GM18520 (cell line): ENCODE measurements at regions not wholly inside any gene's neighbourhood (a gene's known extent, or its start where the extent isn't known, plus 50 kb on each side); places are given as distances from the start of the nearest gene placed in this dataset.

Source experiments
- ATAC-seq: cut with Tn5 transposase; IDR thresholded peaks from one replicate; pipeline ENCODE4 v1.9.1; 2021; ENCODE audit not compliant: unreplicated experiment

DNA sequence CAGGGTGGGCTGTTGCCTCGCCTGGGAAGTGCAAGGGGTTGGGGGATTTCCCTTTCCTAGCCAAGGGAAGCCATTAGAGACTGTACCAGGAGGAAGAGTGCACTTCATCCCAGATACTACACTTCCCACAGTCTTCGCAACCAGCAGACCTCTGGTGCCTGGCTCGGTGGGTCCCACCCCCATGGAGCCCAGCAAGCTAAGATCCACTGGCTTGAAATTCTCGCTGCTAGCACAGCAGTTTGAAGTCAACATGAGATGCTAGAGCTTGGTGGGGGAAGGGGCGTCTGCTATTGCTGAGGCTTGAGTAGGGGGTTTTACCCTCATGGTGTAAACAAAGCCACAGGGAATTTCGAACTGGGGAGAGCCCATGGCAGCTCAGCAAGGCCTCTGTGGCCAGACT, 586.4 kb downstream of the HTR1A start:
- no peak for ATAC-seq

GRCh38 chr5:63374085-63374484, 588.2 kb downstream of the HTR1A start:
- no peak for ATAC-seq

GRCh38 chr5:63351164-63351563, 611.1 kb downstream of the HTR1A start:
- no peak for ATAC-seq

GRCh38 chr5:63346451-63346850, 615.8 kb downstream of the HTR1A start:
- ATAC-seq: no peak

- no peak for ATAC-seq
Observed at GRCh38 chr5:63341442-63341841, 620.8 kb downstream of the HTR1A start.

- ATAC-seq: no peak
Observed at GRCh38 chr5:63323926-63324325, 638.3 kb downstream of the HTR1A start.

DNA sequence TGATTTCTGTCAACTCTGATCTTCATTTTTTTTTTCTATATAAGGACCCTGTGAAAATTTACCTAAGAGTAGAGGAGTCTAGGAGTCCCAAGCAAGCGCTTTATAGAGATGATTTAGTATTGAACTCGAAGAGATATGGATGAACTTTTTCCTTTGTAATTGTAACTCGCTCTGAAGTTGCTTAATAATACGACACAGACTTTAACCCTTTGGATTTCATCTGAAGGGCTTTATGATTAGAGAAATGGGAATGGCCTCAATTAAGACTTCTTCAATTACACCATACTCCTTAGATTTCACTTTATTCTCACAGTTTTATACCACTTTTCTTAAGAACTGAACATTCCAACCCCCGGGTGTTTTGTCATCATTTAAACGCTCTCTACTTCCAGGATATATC, 647.7 kb downstream of the HTR1A start:
- no peak for ATAC-seq

DNA sequence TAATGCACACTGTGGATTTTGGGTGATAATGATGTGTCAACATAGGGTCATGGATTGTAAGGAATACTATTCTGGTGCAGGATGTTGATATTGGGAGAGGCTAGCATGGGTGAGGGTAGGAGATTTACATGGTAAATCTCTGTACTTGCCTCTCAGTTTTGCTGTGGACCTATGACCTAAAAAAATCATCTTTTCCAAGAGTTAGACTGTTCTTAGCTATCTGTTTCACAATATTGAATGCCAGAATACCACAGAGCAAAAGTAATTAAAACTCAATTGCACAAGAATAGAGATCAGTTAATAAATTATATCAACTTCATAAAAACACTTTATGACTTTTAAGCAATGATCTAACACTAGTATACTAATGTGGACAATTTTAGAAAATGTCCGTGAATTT, 651.6 kb downstream of the HTR1A start:
- no peak for ATAC-seq

- no peak for ATAC-seq
Observed at GRCh38 chr5:63306909-63307308, 655.3 kb downstream of the HTR1A start.

GRCh38 chr5:63293317-63293716, 668.9 kb downstream of the HTR1A start:
- no peak for ATAC-seq

DNA sequence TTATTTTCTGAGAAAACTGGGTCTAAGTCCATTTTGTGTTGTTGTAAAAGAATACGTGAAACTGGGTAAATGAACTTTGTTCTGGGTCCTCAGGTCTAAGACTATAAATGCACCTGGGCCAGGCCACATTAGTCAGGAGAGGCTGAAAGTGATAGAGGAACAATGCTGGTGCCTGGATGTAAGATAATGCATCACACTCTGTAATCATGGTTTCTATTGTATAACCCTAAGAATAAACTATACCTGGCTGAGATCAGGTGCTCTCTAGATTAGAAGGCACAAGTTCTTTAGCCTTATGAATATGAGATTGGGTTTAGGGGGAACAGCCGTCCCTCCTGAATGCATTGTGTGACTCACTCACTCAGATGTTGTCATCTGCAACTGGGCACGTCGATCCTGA, 675.5 kb downstream of the HTR1A start:
- ATAC-seq: no peak

DNA sequence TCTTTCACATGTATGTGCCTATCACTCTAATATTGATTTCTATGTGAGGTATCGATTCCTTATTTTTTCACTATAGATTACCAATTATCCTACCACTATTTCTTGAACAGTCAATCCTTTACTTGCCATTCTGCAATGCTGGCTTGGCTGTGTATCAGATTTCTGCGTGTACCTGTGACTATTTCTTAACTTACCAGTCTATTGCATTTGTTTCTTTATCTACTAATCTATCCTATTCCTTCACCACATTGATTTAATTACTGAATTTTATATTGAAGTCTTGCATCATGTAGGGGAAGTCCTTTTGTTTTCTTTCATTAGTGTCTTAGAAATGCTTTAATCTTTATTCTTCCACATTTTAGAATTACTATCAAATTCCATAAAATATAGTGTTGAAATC, 684.8 kb downstream of the LRRC70 start:
- no peak for ATAC-seq

DNA sequence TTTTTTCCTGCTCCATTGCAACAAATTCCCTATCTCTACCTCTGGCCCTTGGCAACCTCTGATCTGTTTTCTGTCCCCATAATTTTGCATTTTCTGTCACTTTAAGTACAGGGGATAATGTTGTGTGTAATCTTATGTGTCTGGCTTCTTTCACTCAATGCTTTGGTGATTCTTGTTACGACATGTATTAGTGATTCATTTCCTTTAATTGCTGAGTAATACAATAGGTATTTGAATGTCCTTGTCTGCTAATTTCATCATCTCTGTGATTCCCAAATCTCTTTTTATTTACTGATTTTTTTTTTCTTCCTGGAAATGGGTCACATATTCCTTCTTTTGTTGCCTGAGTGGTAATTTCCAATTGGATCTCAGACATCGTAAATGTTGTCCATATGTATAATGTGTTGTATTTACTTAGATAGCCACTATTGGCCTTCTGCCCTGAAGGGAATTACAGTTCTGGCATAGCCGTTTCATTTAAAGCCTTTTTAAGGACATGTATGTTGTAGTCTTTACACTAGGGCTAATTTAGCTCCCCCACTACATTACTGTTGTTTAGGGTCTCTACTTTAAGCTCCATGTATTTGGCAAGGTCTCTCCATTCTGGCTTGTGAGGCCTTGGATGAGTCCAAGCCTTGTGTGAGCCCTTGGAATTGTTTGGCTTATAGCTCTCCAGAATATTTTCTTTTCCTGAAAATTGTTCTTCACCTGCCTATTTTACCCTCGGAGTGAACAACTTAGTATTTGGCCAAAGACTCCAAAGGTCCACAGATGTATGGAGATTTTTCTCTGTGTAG, 683.8 kb downstream of the LRRC70 start:
- ATAC-seq: no peak

DNA sequence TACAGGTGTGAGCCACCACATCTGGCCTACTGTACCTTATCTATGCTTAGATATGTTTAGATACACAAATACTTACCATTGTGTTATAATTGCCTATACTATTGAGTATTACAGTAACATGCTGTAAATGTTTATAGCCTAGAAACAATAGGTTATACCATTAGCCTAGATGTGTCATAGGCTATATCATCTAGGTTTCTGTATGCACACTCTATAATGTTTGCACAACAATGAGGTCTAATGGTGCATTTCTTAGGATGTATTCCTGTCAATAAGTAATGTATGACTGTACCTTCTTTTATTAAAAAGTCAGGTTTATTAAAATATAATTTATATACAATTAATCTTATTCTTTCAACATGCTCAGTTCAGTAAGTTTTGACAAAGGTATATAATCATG, 683.1 kb downstream of the LRRC70 start:
- ATAC-seq: no peak

- no peak for ATAC-seq
Observed at GRCh38 chr5:63255594-63255993, 677.0 kb downstream of the LRRC70 start.

DNA sequence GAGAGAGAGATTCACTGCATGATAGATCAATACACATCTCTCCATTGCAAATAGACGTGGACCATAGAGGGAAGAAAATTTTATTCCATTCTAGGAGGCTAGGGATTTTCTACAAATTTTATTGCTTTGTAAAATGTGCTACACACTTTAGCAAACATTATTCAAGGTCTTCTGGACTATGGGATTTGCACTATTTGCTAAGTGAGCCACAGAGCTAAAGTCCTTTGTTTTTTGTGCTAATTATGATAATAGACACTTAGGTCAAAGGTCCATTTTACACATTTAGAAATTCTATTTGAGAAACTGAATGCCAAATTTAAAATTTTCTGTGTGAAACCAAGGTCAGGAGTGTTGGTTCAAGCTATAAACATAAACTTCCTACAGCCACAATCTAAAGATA, 672.3 kb downstream of the LRRC70 start:
- no peak for ATAC-seq

DNA sequence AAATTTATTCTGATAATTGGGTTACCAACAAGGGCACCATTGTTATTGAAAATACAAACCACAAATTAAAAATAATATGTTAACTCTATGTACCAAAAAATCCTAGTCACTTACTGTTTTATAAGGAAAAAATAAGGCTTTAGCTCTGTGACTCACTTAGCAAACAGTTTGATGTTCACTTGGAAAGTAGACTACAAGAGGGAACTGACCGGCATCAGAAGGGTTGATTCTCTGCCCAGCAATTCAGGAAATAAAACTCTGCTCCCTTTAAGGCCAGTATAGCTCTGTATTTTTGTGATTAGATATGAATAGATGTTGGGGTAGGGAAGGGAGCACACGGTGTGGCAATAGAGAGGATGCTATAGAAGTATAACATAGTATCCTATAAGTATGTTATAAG, 671.3 kb downstream of the LRRC70 start:
- ATAC-seq: no peak

DNA sequence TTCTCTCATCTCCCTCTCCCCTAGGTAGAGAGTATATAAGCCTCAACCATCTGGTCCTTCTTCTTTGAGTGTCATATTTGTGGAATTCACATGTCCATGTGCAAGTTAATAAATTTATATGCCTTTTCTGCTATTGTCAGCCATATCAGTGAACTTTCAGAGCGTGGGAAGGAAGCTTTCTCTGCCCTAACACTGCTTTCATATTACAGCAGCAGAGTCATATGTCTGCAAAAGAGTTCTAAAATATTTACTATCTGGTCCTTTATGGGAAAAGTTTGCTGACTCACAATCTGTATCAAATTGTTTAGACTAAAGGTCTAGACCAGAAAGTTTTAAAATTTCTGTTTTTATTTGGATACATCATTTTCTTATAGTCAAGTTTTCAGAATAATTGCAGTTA, 669.0 kb downstream of the LRRC70 start:
- no peak for ATAC-seq

- ATAC-seq: no peak
Observed at GRCh38 chr5:63245271-63245670, 666.7 kb downstream of the LRRC70 start.

GRCh38 chr5:63240063-63240755, 661.6 kb downstream of the LRRC70 start:
- no peak for ATAC-seq

DNA sequence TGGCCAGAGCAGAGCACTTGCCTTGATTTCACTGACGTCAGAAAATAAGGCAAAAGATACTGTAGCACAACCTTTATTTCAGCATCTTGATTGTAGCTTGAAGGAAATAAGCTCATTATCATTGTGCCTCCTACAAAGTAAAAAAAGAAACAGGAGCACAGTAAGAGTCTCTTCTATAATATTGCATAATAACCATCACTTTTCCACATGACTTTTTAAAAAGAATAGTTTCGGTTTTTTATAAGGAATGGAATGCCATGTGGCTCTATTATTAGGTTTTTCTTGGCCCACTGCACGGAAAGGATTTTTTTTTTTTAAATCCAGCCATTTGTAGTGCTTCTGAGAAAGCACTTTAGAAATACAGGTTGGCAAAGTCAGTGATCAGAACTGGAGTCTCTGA, 655.3 kb downstream of the LRRC70 start:
- ATAC-seq: no peak

DNA sequence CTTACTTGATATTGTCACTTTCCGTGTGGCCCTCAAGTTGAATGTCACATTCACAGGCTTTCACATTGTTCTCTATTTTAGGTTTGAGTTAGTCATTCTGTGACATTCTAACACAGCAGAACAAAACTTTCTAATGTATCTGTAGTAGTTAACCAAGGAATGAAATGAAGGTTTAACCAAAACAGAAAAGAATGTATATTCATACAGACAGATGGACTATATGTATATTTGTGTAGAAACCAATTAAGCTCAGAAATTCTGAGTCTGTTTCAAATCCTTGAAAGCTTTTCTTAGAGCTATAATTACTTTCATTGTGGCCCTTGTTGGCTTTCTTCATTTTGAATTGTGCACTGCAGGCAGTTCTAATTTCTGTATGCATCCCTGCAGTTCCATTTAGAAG, 654.7 kb downstream of the LRRC70 start:
- ATAC-seq: no peak

DNA sequence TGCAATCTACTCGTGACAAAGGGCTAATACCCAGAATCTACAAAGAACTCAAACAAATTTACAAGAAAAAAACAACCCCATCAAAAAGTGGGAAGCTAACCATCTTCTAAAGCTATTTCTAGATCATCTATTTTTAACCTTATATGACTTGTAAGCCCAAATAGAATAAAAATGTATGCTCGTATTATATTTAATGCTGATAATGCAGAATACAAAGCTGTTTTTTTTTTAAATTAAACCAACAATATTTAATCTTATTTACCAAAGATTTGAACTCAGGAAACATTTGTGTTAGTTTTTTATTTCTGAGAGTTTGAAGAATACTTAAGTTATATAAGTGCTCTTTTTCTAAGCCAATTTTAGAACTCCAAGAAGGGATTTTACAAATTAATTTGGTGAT, 652.1 kb downstream of the LRRC70 start:
- ATAC-seq: no peak
